ENCODE measurements at regions not wholly inside any gene's neighbourhood (a gene's known extent, or its start where the extent isn't known, plus 50 kb on each side); places are given as distances from the start of the nearest gene placed in this dataset.

DNA sequence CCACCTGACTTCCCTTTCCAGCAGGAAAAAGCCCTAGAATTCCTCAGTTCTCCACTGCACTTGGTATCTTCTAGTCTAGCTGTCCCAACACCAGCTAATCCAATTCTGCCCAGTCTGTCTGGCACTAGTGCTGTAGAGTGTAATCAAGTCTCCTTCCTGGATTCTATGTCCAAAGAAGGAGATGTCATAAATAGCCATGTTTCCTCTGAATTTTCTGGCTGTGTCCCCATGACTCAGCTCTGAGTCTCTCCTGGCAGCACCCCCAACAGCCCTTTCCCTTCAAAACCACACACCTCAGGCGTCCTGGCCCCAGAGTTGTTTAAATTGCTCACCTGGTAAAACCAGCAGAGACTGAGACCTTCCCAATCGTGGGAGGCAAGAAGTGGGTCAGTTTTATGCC is 197.2 kb downstream of the GRXCR1 start:
- Histone ChIP-seq H3K4me1 (ENCODE audit: control extremely low read depth in 1 of 4, control insufficient read depth in 4 of 4, insufficient read depth in 4 of 4, low read length in 3 of 4) (no peaks in the 10 kb centered on the region), H3K4me3 (ENCODE audit: control insufficient read depth in 1 of 7, extremely low read depth in 1 of 7, insufficient read depth in 4 of 7, low read depth in 2 of 7, low read length in 6 of 7) (no peak overlapping the region), H3K9me3 (ENCODE audit: control extremely low read depth in 1 of 5, control insufficient read depth in 4 of 5, insufficient read depth in 2 of 5, low read depth in 1 of 5, low read length in 4 of 5) (no peaks in the 10 kb centered on the region), H3K27ac (ENCODE audit: insufficient read depth in 1 of 2, low read depth in 1 of 2, low read length in 2 of 2, poor library complexity in 1 of 2, severe bottlenecking in 2 of 2) (no peak overlapping the region), H3K36me3 (ENCODE audit: control insufficient read depth in 4 of 4, insufficient read depth in 4 of 4, low read length in 3 of 4) (no peaks in the 10 kb centered on the region), H3K27me3 (replicated peaks in 2 of 5; ENCODE audit: control insufficient read depth in 4 of 5, insufficient read depth in 5 of 5, low read length in 4 of 5) (no peaks in the 10 kb centered on the region)
- CTCF ChIA-PET = no interaction called here
- WGBS (ENCODE audit: insufficient coverage) = no CpG with 5 or more reads among the region's 2 CpGs
- DNase-seq = no peak
- POLR2A ChIA-PET = no interaction called here

DNA sequence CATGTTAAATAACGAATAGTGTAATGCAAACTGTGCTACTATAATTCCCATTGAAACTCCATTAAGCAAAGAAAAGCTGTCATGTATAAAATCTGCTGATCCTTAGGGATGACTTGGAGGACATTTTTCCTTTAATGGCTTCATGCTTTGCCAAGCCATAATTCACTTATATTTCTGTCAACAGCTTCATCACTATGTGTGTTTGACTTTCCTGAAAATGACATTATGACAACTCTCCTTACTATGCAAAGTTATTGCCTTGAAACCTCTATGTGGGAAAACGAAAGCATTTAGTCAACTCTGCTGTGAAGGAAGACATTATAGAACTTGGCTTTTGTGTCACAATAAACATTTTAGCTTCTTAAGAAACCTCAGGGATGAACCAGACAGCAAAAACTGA is 210.5 kb downstream of the GRXCR1 start:
- ChIA-PET CTCF (no interaction called here), POLR2A (no interaction called here)
- Histone ChIP-seq H3K4me3 (ENCODE audit: control insufficient read depth in 1 of 7, extremely low read depth in 1 of 7, insufficient read depth in 4 of 7, low read depth in 2 of 7, low read length in 6 of 7) (no peak overlapping the region), H3K9me3 (ENCODE audit: control extremely low read depth in 1 of 5, control insufficient read depth in 4 of 5, insufficient read depth in 2 of 5, low read depth in 1 of 5, low read length in 4 of 5) (no peaks in the 10 kb centered on the region), H3K27me3 (replicated peaks in 2 of 5; ENCODE audit: control insufficient read depth in 4 of 5, insufficient read depth in 5 of 5, low read length in 4 of 5) (no peaks in the 10 kb centered on the region), H3K36me3 (ENCODE audit: control insufficient read depth in 4 of 4, insufficient read depth in 4 of 4, low read length in 3 of 4) (no peaks in the 10 kb centered on the region), H3K27ac (ENCODE audit: insufficient read depth in 1 of 2, low read depth in 1 of 2, low read length in 2 of 2, poor library complexity in 1 of 2, severe bottlenecking in 2 of 2) (no peak overlapping the region), H3K4me1 (ENCODE audit: control extremely low read depth in 1 of 4, control insufficient read depth in 4 of 4, insufficient read depth in 4 of 4, low read length in 3 of 4) (no peaks in the 10 kb centered on the region)
- WGBS (ENCODE audit: insufficient coverage) = 89% methylated on average over 1 of the region's 2 CpGs
- DNase-seq = no peak

DNA sequence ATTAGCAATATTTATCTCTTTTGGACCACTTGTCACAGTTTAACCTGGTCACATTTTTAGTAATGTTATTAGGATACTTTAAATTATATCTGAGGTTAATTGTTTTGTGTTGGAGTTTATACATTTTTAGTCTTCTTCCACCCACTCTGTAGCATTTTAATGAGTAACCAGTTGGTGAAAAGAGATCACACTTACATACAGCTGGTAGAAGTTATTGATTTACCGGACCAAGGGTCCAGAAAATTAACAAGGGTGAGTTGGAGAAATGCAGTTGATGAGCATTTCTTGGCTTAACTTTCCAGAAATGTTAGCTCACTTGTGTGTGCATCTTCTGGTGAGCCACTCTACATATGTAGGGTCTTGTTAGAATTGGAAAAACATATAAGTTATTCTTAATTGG is 219.6 kb downstream of the GRXCR1 start:
- WGBS (ENCODE audit: insufficient coverage) = no CpG with 5 or more reads among the region's 1 CpG

DNA sequence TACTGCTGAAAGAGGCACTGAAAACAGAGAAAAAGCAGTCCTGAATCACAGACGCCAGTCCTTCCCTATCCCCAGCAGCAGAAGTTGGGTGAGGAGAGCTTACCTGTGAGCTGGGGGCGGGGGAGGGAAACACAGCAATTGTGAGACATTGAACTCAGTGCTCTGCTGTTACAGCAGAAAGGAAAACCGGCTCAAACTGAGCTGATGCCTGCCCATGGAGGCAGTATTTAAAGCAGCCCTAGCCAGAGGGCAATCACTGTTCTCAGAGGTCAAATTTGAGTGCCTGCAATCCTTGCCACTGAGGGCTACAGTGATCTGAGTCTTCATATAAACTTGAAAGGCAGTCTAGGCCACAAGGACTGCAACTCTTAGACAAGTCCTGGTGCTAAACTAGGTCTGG is 220.7 kb downstream of the GRXCR1 start:
- Histone ChIP-seq H3K36me3 (ENCODE audit: control insufficient read depth in 4 of 4, insufficient read depth in 4 of 4, low read length in 3 of 4) (no peaks in the 10 kb centered on the region), H3K4me3 (ENCODE audit: control insufficient read depth in 1 of 7, extremely low read depth in 1 of 7, insufficient read depth in 4 of 7, low read depth in 2 of 7, low read length in 6 of 7) (no peak overlapping the region), H3K9me3 (ENCODE audit: control extremely low read depth in 1 of 5, control insufficient read depth in 4 of 5, insufficient read depth in 2 of 5, low read depth in 1 of 5, low read length in 4 of 5) (no peaks in the 10 kb centered on the region), H3K27me3 (replicated peaks in 2 of 5; ENCODE audit: control insufficient read depth in 4 of 5, insufficient read depth in 5 of 5, low read length in 4 of 5) (no peaks in the 10 kb centered on the region), H3K4me1 (ENCODE audit: control extremely low read depth in 1 of 4, control insufficient read depth in 4 of 4, insufficient read depth in 4 of 4, low read length in 3 of 4) (no peaks in the 10 kb centered on the region), H3K27ac (ENCODE audit: insufficient read depth in 1 of 2, low read depth in 1 of 2, low read length in 2 of 2, poor library complexity in 1 of 2, severe bottlenecking in 2 of 2) (no peak overlapping the region)
- ChIA-PET CTCF (interaction anchor here (0.6 kb wide), 1 partner anchor 216 kb away, joined by 3 read pairs; no protein-coding TSS in a partner anchor), POLR2A (no interaction called here)
- DNase-seq = no peak
- 79% methylated on average over 3 of the region's 3 CpGs for WGBS (ENCODE audit: insufficient coverage)

More for the DNA sequence above, 219.6 kb downstream of the GRXCR1 start:
- Histone ChIP-seq H3K4me1 (ENCODE audit: control extremely low read depth in 1 of 4, control insufficient read depth in 4 of 4, insufficient read depth in 4 of 4, low read length in 3 of 4) (no peaks in the 10 kb centered on the region), H3K9me3 (ENCODE audit: control extremely low read depth in 1 of 5, control insufficient read depth in 4 of 5, insufficient read depth in 2 of 5, low read depth in 1 of 5, low read length in 4 of 5) (no peaks in the 10 kb centered on the region), H3K27ac (ENCODE audit: insufficient read depth in 1 of 2, low read depth in 1 of 2, low read length in 2 of 2, poor library complexity in 1 of 2, severe bottlenecking in 2 of 2) (no peak overlapping the region), H3K36me3 (ENCODE audit: control insufficient read depth in 4 of 4, insufficient read depth in 4 of 4, low read length in 3 of 4) (no peaks in the 10 kb centered on the region), H3K4me3 (ENCODE audit: control insufficient read depth in 1 of 7, extremely low read depth in 1 of 7, insufficient read depth in 4 of 7, low read depth in 2 of 7, low read length in 6 of 7) (no peak overlapping the region), H3K27me3 (replicated peaks in 2 of 5; ENCODE audit: control insufficient read depth in 4 of 5, insufficient read depth in 5 of 5, low read length in 4 of 5) (no peaks in the 10 kb centered on the region)
- POLR2A ChIA-PET = no interaction called here
- no peak for DNase-seq
- CTCF ChIA-PET = interaction anchor here (1.7 kb wide), 1 partner anchor 20 kb away, joined by 3 read pairs; no protein-coding TSS in a partner anchor

DNA sequence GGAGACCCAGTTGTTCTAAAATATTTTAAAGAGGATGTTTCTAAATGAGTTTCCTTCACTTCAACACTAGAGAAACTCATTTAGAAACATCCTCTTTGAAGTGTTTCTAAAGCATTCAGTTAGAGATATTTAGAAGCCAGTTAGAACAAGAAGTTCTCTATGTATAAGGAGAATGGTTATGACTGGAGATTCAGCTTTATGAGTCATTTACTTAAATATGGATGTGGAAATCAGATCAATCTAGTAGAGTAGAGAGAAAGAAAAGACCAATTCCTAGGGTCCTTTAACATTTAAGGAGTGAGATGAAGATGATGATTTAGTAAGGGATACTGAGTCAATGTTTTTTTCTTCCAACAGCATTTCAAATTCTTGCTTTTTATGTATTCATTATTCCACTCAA is 234.1 kb downstream of the GRXCR1 start:
- CTCF ChIA-PET = no interaction called here
- POLR2A ChIA-PET = no interaction called here
- no peaks in the 10 kb centered on the region for H3K36me3 ChIP-seq (ENCODE audit: control insufficient read depth in 4 of 4, insufficient read depth in 4 of 4, low read length in 3 of 4)

DNA sequence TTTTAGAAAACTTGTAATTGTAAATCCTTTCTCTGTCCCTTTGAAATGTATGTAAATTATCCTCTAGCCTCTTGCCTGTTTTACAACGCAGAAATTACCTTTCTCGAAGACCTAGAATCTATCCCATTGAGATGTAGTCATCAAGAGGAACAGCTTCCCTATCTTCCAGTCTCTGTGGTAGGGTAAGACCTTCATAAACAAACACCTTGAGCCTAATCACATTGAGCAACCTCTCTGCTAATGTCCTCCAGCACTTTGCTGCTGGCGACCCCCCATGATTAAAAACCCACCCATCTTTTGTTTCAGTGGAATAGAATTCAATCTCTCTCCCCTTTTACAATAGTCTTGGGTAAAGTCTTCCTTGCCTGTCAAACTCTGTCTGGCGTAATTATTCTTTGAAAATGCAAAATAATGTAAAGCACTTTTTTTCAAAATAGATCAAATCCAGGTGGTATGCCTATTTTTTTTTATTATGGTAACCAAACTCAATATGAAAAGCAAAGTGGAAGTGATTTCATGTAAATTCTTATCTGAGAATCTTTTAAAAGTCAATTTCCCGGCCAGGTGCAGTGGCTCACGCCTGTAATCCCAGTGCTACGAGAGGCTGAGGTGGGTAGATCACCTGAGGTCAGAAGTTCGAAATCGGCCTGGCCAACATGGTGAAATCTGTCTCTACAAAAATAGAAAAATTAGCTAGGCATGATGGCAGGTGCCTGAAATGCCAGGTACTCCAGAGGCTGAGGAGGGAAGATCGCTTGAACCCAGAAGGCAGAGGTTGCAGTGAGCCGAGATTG is 237.9 kb downstream of the GRXCR1 start:
- Histone ChIP-seq H3K27ac (ENCODE audit: insufficient read depth in 1 of 2, low read depth in 1 of 2, low read length in 2 of 2, poor library complexity in 1 of 2, severe bottlenecking in 2 of 2) (no peak overlapping the region), H3K9me3 (ENCODE audit: control extremely low read depth in 1 of 5, control insufficient read depth in 4 of 5, insufficient read depth in 2 of 5, low read depth in 1 of 5, low read length in 4 of 5) (no peaks in the 10 kb centered on the region), H3K36me3 (ENCODE audit: control insufficient read depth in 4 of 4, insufficient read depth in 4 of 4, low read length in 3 of 4) (no peaks in the 10 kb centered on the region), H3K4me3 (ENCODE audit: control insufficient read depth in 1 of 7, extremely low read depth in 1 of 7, insufficient read depth in 4 of 7, low read depth in 2 of 7, low read length in 6 of 7) (no peak overlapping the region), H3K27me3 (replicated peaks in 2 of 5; ENCODE audit: control insufficient read depth in 4 of 5, insufficient read depth in 5 of 5, low read length in 4 of 5) (no peaks in the 10 kb centered on the region), H3K4me1 (ENCODE audit: control extremely low read depth in 1 of 4, control insufficient read depth in 4 of 4, insufficient read depth in 4 of 4, low read length in 3 of 4) (no peaks in the 10 kb centered on the region)
- no peak for DNase-seq
- ChIA-PET POLR2A (no interaction called here), CTCF (interaction anchor here (2.1 kb wide), 1 partner anchor 1499 kb away, joined by 4 read pairs; no protein-coding TSS in a partner anchor)
- WGBS (ENCODE audit: insufficient coverage) = 89% methylated on average over 9 of the region's 11 CpGs

More for the DNA sequence above, 234.1 kb downstream of the GRXCR1 start:
- Histone ChIP-seq H3K9me3 (ENCODE audit: control extremely low read depth in 1 of 5, control insufficient read depth in 4 of 5, insufficient read depth in 2 of 5, low read depth in 1 of 5, low read length in 4 of 5) (no peaks in the 10 kb centered on the region), H3K4me3 (ENCODE audit: control insufficient read depth in 1 of 7, extremely low read depth in 1 of 7, insufficient read depth in 4 of 7, low read depth in 2 of 7, low read length in 6 of 7) (no peak overlapping the region), H3K27me3 (replicated peaks in 2 of 5; ENCODE audit: control insufficient read depth in 4 of 5, insufficient read depth in 5 of 5, low read length in 4 of 5) (no peaks in the 10 kb centered on the region), H3K4me1 (ENCODE audit: control extremely low read depth in 1 of 4, control insufficient read depth in 4 of 4, insufficient read depth in 4 of 4, low read length in 3 of 4) (no peaks in the 10 kb centered on the region), H3K27ac (ENCODE audit: insufficient read depth in 1 of 2, low read depth in 1 of 2, low read length in 2 of 2, poor library complexity in 1 of 2, severe bottlenecking in 2 of 2) (no peak overlapping the region)
- DNase-seq = no peak

DNA sequence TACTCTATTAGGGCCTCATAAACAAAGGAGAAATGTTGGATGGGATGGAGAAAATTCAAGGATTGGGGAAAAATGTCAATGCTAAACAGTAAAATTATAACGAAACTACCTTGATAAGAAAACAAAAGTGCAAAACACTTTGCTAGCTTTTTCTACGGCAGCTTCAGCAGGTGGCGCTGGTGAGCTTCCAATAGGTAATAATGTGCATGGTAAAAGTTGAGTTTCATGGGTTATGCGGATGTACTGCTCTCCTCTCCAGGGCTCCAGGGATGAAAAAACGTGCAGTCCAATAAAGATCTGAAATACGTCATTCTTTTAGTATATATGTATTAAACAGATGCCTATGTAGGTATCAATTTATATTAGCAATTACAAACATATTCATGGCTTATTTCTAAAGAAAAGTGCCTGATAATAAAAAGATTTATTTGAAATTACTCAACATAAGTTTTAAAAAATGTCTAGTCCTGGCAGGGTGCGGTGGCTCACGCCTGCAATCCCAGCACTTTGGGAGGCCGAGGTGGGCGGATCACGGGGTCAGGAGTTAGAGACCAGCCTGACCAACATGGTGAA is 239.6 kb downstream of the GRXCR1 start:
- CTCF ChIA-PET = interaction anchor here (0.8 to 1.2 kb wide), 4 partner anchors 11 to 1361 kb away, joined by 3 read pairs; no protein-coding TSS in a partner anchor
- Histone ChIP-seq H3K36me3 (ENCODE audit: control insufficient read depth in 4 of 4, insufficient read depth in 4 of 4, low read length in 3 of 4) (no peaks in the 10 kb centered on the region), H3K4me1 (ENCODE audit: control extremely low read depth in 1 of 4, control insufficient read depth in 4 of 4, insufficient read depth in 4 of 4, low read length in 3 of 4) (no peaks in the 10 kb centered on the region), H3K4me3 (ENCODE audit: control insufficient read depth in 1 of 7, extremely low read depth in 1 of 7, insufficient read depth in 4 of 7, low read depth in 2 of 7, low read length in 6 of 7) (peak overlapping the region in 1 of 7 experiments; percentile 39), H3K27ac (ENCODE audit: insufficient read depth in 1 of 2, low read depth in 1 of 2, low read length in 2 of 2, poor library complexity in 1 of 2, severe bottlenecking in 2 of 2) (no peak overlapping the region), H3K27me3 (replicated peaks in 2 of 5; ENCODE audit: control insufficient read depth in 4 of 5, insufficient read depth in 5 of 5, low read length in 4 of 5) (no peaks in the 10 kb centered on the region), H3K9me3 (ENCODE audit: control extremely low read depth in 1 of 5, control insufficient read depth in 4 of 5, insufficient read depth in 2 of 5, low read depth in 1 of 5, low read length in 4 of 5) (no peaks in the 10 kb centered on the region)
- DNase-seq = peak; percentile 52 to 81 (median 74)
- 95% methylated on average over 3 of the region's 11 CpGs for WGBS (ENCODE audit: insufficient coverage)
- POLR2A ChIA-PET = no interaction called here
